Liver (tissue), 8 donors: ENCODE measurements at regions not wholly inside any gene's neighbourhood (a gene's known extent, or its start where the extent isn't known, plus 50 kb on each side); places are given as distances from the start of the nearest gene placed in this dataset.

Experiments used
- DNase-seq: peaks from one replicate; pipeline ENCODE4 v3.0.0-alpha.2; 2017; ENCODE audit warnings: low spot score
- H3K27ac ChIP-seq, 2 donors: one replicate each; pipeline ENCODE4 v1.7.0; 2013; ENCODE audit warnings: inconsistent platforms in 2 of 2, low read length in 2 of 2, control low read depth in 1 of 2, low read depth in 1 of 2, mild to moderate bottlenecking in 1 of 2
- H3K27me3 ChIP-seq, 4 donors: one replicate each; pipeline versions ENCODE4 v1.6.1 to v1.7.0; 2013; ENCODE audit warnings: low read length in 3 of 4, inconsistent platforms in 1 of 4, mild to moderate bottlenecking in 1 of 4, moderate library complexity in 1 of 4; ENCODE audit not compliant: control insufficient read depth in 4 of 4, insufficient read depth in 4 of 4
- H3K36me3 ChIP-seq, 4 donors: one replicate each; pipeline versions ENCODE4 v1.6.1 to v1.7.0; 2013; ENCODE audit warnings: low read length in 3 of 4, mild to moderate bottlenecking in 3 of 4, low read depth in 1 of 4, moderate library complexity in 1 of 4; ENCODE audit not compliant: control insufficient read depth in 4 of 4, insufficient read depth in 3 of 4
- H3K4me1 ChIP-seq, 4 donors: one replicate each; pipeline versions ENCODE4 v1.6.1 to v1.7.0; 2013; ENCODE audit warnings: low read length in 3 of 4, mild to moderate bottlenecking in 3 of 4, moderate library complexity in 1 of 4; ENCODE audit not compliant: control insufficient read depth in 4 of 4, insufficient read depth in 4 of 4
- H3K4me3 ChIP-seq, 3 donors: one replicate each; pipeline versions ENCODE4 v1.6.1 to v1.7.0; 2013; ENCODE audit warnings: low read length in 3 of 3, control low read depth in 1 of 3, low read depth in 1 of 3, mild to moderate bottlenecking in 1 of 3
- H3K9ac ChIP-seq, 2 donors: one replicate each; pipeline ENCODE4 v1.7.0; 2013; ENCODE audit warnings: low read length in 2 of 2, mild to moderate bottlenecking in 2 of 2, moderate library complexity in 2 of 2, control low read depth in 1 of 2, low read depth in 1 of 2
- H3K9me3 ChIP-seq, 4 donors: one replicate each; pipeline versions ENCODE4 v1.6.1 to v1.7.0; 2013; ENCODE audit warnings: low read length in 3 of 4; ENCODE audit not compliant: control insufficient read depth in 4 of 4
- ATF3 ChIP-seq: IDR thresholded peaks from 2 replicates; pipeline ENCODE4 v1.6.1; 2016; ENCODE audit warnings: antibody characterized with exemption
- EGR1 ChIP-seq, 2 donors: IDR thresholded peaks; 2 replicates each; pipeline ENCODE4 v1.6.1; 2016 to 2018; ENCODE audit warnings: antibody characterized with exemption in 2 of 2, low read depth in 2 of 2
- FOXA1 ChIP-seq: IDR thresholded peaks from 2 replicates; pipeline ENCODE4 v1.6.1; 2016; ENCODE audit warnings: antibody characterized with exemption
- FOXA2 ChIP-seq: IDR thresholded peaks from 2 replicates; pipeline ENCODE4 v1.6.1; 2016; ENCODE audit warnings: antibody characterized with exemption
- GABPA ChIP-seq, 2 donors: IDR thresholded peaks in 1 of 2; conservative IDR thresholded peaks in 1 of 2; 2 replicates each; pipeline ENCODE4 v1.6.1; 2016; ENCODE audit warnings: antibody characterized with exemption in 2 of 2, mild to moderate bottlenecking in 1 of 2, moderate library complexity in 1 of 2
- HNF4A ChIP-seq, 2 donors: conservative IDR thresholded peaks; 2 replicates each; pipeline ENCODE4 v1.6.1; 2016; ENCODE audit warnings: antibody characterized with exemption in 2 of 2, mild to moderate bottlenecking in 2 of 2
- HNF4G ChIP-seq: IDR thresholded peaks from 2 replicates; pipeline ENCODE4 v1.6.1; 2016; ENCODE audit warnings: antibody characterized with exemption
- JUND ChIP-seq, 2 donors: IDR thresholded peaks; 2 replicates each; pipeline ENCODE4 v1.6.1; 2016; ENCODE audit warnings: antibody characterized with exemption in 2 of 2
- MAX ChIP-seq: IDR thresholded peaks from 2 replicates; pipeline ENCODE4 v1.6.1; 2016; ENCODE audit warnings: antibody characterized with exemption
- NR2F2 ChIP-seq: IDR thresholded peaks from 2 replicates; pipeline ENCODE4 v1.6.1; 2016; ENCODE audit warnings: antibody characterized with exemption
- RAD21 ChIP-seq, 2 donors: IDR thresholded peaks; 2 replicates each; pipeline ENCODE4 v1.6.1; 2016; ENCODE audit warnings: antibody characterized with exemption in 2 of 2, mild to moderate bottlenecking in 2 of 2
- RXRA ChIP-seq, 2 donors: IDR thresholded peaks; 2 replicates each; pipeline ENCODE4 v1.6.1; 2017 to 2018; ENCODE audit warnings: antibody characterized with exemption in 2 of 2, mild to moderate bottlenecking in 1 of 2
- SP1 ChIP-seq: IDR thresholded peaks from 2 replicates; pipeline ENCODE4 v1.6.1; 2018; ENCODE audit warnings: antibody characterized with exemption, mild to moderate bottlenecking
- TAF1 ChIP-seq: conservative IDR thresholded peaks from 2 replicates; pipeline ENCODE4 v1.6.1; 2016; ENCODE audit warnings: antibody characterized with exemption, mild to moderate bottlenecking
- YY1 ChIP-seq: IDR thresholded peaks from 2 replicates; pipeline ENCODE4 v1.6.1; 2016; ENCODE audit warnings: antibody characterized with exemption, mild to moderate bottlenecking
- WGBS: extraction: QIAGEN DNeasy Blood & Tissue Kit; methylation state at CpG from one replicate; pipeline ENCODE4 v1.1.7; 2013; 5-methylcytosine and 5-hydroxymethylcytosine counted together
- TF ChIP-seq, protein P1 (sequence below): IDR thresholded peaks from 2 replicates; pipeline ENCODE4 v1.6.1; 2016; ENCODE audit warnings: antibody characterized with exemption
- TF ChIP-seq, protein P2 (sequence below): IDR thresholded peaks from 2 replicates; pipeline ENCODE4 v1.6.1; 2016; ENCODE audit warnings: antibody characterized with exemption, mild to moderate bottlenecking
- TF ChIP-seq, protein P3 (sequence below): fragments of 150-350 bp; IDR thresholded peaks from 2 replicates; pipeline ENCODE4 v1.5.1; 2017; ENCODE audit warnings: improper control_type of control experiment, low read depth, low read length; ENCODE audit not compliant: missing input control
- donor health status: healthy.
- donor health status: healthy.
- donor health status: healthy.
- donor health status: healthy.
- donor health status: healthy.

- TF ChIP-seq YY1 (no peak), EGR1 (IDR thresholded peaks at IDR 0.05; ENCODE audit: low read depth in 2 of 2) (no peak), NR2F2 (no peak)
Observed at GRCh38 chr1:208848854-208849253, 604.7 kb upstream of the PLXNA2 start (continued).

DNA sequence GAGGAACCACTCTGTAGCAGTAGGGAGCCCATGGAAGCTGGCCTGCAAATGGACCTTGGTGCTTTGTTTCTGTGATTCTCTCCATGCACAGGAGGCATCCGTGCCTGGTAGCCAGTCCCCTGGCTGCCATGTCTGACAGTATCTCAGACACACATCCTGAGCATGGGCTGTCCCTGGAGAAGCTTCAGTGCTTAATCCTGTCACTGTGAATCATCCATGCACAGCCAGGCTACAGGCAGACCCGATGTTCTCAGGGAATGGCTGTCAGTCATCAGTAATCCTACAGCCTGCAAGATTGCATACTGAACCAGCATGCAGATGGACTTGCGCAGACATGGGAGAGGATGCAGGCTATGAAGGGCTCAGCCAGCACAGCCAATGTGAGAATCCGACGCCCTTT lies 606.3 kb upstream of the PLXNA2 start:
- no peaks in the 10 kb centered on the region for H3K9me3 ChIP-seq
- 85% methylated on average over 5 of the region's 5 CpGs for WGBS
- no peaks in the 10 kb centered on the region for H3K27me3 ChIP-seq
- no peaks in the 10 kb centered on the region for H3K4me1 ChIP-seq
- H3K36me3 ChIP-seq, result no peaks in the 10 kb centered on the region
- H3K4me3 ChIP-seq, result no peak overlapping the region
- TF ChIP-seq RXRA (IDR thresholded peaks at IDR 0.05) (no peak), EGR1 (IDR thresholded peaks at IDR 0.05; ENCODE audit: low read depth in 2 of 2) (no peak), SP1 (no peak), JUND (IDR thresholded peaks at IDR 0.05) (no peak), MAX (no peak), ATF3 (no peak), RAD21 (IDR thresholded peaks at IDR 0.05) (no peak), TAF1 (no peak), FOXA2 (no peak), HNF4G (no peak)
- TF ChIP-seq, protein P1, sequence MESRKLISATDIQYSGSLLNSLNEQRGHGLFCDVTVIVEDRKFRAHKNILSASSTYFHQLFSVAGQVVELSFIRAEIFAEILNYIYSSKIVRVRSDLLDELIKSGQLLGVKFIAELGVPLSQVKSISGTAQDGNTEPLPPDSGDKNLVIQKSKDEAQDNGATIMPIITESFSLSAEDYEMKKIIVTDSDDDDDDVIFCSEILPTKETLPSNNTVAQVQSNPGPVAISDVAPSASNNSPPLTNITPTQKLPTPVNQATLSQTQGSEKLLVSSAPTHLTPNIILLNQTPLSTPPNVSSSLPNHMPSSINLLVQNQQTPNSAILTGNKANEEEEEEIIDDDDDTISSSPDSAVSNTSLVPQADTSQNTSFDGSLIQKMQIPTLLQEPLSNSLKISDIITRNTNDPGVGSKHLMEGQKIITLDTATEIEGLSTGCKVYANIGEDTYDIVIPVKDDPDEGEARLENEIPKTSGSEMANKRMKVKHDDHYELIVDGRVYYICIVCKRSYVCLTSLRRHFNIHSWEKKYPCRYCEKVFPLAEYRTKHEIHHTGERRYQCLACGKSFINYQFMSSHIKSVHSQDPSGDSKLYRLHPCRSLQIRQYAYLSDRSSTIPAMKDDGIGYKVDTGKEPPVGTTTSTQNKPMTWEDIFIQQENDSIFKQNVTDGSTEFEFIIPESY, result no peak
- H3K27ac ChIP-seq, result no peak overlapping the region
- no peak overlapping the region for H3K9ac ChIP-seq
- DNase-seq, result no peak

GRCh38 chr1:208851366-208851765 lies 607.2 kb upstream of the PLXNA2 start:
- no peaks in the 10 kb centered on the region for H3K36me3 ChIP-seq

More at GRCh38 chr1:208851366-208851765, 607.2 kb upstream of the PLXNA2 start:
- WGBS, result 79% methylated on average over 2 of the region's 2 CpGs
- no peak for TF ChIP-seq RAD21 (IDR thresholded peaks at IDR 0.05)
- TF ChIP-seq, protein P2, sequence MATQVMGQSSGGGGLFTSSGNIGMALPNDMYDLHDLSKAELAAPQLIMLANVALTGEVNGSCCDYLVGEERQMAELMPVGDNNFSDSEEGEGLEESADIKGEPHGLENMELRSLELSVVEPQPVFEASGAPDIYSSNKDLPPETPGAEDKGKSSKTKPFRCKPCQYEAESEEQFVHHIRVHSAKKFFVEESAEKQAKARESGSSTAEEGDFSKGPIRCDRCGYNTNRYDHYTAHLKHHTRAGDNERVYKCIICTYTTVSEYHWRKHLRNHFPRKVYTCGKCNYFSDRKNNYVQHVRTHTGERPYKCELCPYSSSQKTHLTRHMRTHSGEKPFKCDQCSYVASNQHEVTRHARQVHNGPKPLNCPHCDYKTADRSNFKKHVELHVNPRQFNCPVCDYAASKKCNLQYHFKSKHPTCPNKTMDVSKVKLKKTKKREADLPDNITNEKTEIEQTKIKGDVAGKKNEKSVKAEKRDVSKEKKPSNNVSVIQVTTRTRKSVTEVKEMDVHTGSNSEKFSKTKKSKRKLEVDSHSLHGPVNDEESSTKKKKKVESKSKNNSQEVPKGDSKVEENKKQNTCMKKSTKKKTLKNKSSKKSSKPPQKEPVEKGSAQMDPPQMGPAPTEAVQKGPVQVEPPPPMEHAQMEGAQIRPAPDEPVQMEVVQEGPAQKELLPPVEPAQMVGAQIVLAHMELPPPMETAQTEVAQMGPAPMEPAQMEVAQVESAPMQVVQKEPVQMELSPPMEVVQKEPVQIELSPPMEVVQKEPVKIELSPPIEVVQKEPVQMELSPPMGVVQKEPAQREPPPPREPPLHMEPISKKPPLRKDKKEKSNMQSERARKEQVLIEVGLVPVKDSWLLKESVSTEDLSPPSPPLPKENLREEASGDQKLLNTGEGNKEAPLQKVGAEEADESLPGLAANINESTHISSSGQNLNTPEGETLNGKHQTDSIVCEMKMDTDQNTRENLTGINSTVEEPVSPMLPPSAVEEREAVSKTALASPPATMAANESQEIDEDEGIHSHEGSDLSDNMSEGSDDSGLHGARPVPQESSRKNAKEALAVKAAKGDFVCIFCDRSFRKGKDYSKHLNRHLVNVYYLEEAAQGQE, result no peak
- TF ChIP-seq JUND (IDR thresholded peaks at IDR 0.05), result no peak
- TF ChIP-seq FOXA1, result no peak
- TF ChIP-seq TAF1, result no peak
- TF ChIP-seq, protein P3, sequence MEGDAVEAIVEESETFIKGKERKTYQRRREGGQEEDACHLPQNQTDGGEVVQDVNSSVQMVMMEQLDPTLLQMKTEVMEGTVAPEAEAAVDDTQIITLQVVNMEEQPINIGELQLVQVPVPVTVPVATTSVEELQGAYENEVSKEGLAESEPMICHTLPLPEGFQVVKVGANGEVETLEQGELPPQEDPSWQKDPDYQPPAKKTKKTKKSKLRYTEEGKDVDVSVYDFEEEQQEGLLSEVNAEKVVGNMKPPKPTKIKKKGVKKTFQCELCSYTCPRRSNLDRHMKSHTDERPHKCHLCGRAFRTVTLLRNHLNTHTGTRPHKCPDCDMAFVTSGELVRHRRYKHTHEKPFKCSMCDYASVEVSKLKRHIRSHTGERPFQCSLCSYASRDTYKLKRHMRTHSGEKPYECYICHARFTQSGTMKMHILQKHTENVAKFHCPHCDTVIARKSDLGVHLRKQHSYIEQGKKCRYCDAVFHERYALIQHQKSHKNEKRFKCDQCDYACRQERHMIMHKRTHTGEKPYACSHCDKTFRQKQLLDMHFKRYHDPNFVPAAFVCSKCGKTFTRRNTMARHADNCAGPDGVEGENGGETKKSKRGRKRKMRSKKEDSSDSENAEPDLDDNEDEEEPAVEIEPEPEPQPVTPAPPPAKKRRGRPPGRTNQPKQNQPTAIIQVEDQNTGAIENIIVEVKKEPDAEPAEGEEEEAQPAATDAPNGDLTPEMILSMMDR, result no peak
- TF ChIP-seq RXRA (IDR thresholded peaks at IDR 0.05), result no peak
- no peak for TF ChIP-seq MAX
- no peak for TF ChIP-seq NR2F2
- TF ChIP-seq YY1, result no peak
- no peak for TF ChIP-seq GABPA (IDR thresholded peaks at IDR 0.05 in 1 of 2, conservative IDR thresholded peaks at IDR 0.05 in 1 of 2)
- no peak for TF ChIP-seq FOXA2
- no peak for TF ChIP-seq HNF4A (conservative IDR thresholded peaks at IDR 0.05)
- no peak for TF ChIP-seq HNF4G
- no peak for TF ChIP-seq SP1
- TF ChIP-seq, protein P1, result no peak
- no peak for TF ChIP-seq ATF3
- TF ChIP-seq EGR1 (IDR thresholded peaks at IDR 0.05; ENCODE audit: low read depth in 2 of 2), result no peak
- no peaks in the 10 kb centered on the region for H3K27me3 ChIP-seq
- no peak overlapping the region for H3K9ac ChIP-seq
- H3K27ac ChIP-seq, result no peak overlapping the region
- no peaks in the 10 kb centered on the region for H3K4me1 ChIP-seq
- DNase-seq, result no peak
- no peaks in the 10 kb centered on the region for H3K9me3 ChIP-seq
- H3K4me3 ChIP-seq, result no peak overlapping the region
